Adipose tissue (tissue), 3 donors: ENCODE measurements at regions not wholly inside any gene's neighbourhood (a gene's known extent, or its start where the extent isn't known, plus 50 kb on each side); places are given as distances from the start of the nearest gene placed in this dataset.
"Not testable (repeated sequence)": the region's sequence is repeated elsewhere in the genome, so short reads cannot be mapped to it uniquely, and the experiment has no call there.

Source experiments
- H3K27ac ChIP-seq: one replicate; pipeline ENCODE4 v1.5.1; 2013; ENCODE audit warnings: low read depth, low read length
- WGBS, 3 donors: extraction: QIAGEN DNeasy Blood & Tissue Kit; methylation state at CpG; one replicate each; pipeline ENCODE4 v1.1.7; 2013; 5-methylcytosine and 5-hydroxymethylcytosine counted together
- donor health status: healthy with polysubstance abuse.
- donor health status: Bipolar disorder and iron deficiency.
- donor health status: healthy.

DNA sequence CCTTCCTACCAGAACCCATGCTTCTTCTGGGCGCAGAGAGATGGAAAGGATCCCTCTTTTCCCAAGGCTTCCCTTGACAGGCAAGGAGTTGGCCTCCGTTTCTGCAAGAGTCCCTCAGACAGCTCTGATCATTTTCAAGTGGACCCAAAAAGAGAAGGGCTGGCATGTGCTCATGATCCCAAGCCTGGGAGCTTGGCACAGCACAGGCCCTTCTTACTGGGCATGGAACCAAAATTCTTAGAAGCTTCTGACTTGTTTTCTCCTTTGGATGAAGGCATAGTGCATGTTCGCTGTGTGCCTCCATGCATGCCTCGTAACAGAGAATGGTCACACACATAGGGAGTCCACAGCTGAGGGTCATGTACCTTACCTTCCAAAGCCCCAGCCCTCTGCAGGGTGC lies 449.6 kb downstream of the MIAT start:
- H3K27ac ChIP-seq, result no peak overlapping the region
- WGBS, 3 donors, result 84 to 96% (median 90%) methylated on average over 4 of the region's 4 CpGs

DNA sequence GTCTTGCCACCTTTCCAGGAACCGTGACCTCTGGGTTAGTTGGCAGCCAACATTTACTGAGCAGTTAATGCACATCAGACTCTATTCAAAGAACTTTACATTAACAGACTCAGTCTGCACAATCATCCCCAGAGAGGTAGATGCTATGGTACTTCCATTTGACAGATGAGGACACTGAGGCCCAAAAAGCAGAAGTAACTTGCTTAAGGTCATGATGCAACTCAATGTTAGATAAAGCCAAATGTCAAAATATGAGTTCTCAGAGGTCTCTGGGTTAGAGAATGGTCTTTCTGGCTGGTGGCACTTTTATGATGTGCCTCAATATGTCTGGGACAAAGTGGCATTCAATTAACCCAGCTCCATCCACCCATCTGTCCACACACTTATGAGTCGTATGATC lies 450.0 kb downstream of the MIAT start:
- 46 to 93% (median 88%) methylated on average over 2 of the region's 2 CpGs for WGBS, 3 donors
- H3K27ac ChIP-seq, result no peak overlapping the region

DNA sequence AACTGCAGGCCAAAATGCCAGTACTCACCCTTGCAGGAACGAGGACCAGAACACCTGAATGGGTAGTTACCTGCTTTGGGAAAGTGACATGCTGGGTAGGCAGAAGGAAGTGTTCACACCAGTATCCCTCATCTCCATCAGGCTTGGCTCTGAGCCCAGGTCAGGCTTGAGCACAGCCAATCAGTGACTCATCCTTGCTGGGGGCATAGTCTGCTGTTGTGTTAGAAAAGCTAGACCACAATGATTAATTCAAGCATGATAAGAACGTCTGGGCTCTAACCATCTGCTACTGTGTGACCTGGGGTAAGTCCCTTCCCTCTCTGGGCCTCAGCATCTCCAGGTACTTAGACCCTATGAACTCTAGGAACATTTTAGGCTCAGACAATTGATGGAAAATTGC lies 450.4 kb downstream of the MIAT start:
- no peak overlapping the region for H3K27ac ChIP-seq
- 38 to 56% (median 43%) methylated on average over 2 of the region's 2 CpGs for WGBS, 3 donors

GRCh38 chr22:27108425-27109114 lies 451.2 kb downstream of the MIAT start:
- WGBS, 3 donors, result 40 to 47% (median 42%) methylated on average over 20 of the region's 20 CpGs
- H3K27ac ChIP-seq, result no peak overlapping the region

DNA sequence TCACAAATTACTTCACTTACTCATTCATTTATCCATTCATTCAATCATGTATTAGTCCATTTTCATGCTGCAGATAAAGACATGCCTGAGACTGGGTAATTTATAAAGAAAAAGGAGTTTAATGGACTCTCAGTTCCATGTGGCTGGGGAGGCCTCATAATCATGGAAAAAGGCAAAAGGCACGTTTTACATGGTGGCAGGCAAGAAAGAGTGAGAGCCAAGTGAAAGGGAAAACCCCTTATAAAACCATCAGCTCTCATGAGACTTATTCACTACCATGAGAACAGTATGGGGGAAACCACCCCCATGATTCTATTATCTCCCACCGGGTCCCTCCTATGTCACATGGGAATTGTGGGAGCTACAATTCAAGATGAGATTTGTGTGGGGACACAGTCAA lies 452.0 kb downstream of the MIAT start:
- WGBS, 3 donors, result 74 to 76% (median 75%) methylated on average over 2 of the region's 2 CpGs
- not testable (repeated sequence) for H3K27ac ChIP-seq

GRCh38 chr22:27110665-27111451 lies 453.5 kb downstream of the MIAT start:
- 47 to 48% (median 48%) methylated on average over 12 of the region's 12 CpGs for WGBS, 3 donors

DNA sequence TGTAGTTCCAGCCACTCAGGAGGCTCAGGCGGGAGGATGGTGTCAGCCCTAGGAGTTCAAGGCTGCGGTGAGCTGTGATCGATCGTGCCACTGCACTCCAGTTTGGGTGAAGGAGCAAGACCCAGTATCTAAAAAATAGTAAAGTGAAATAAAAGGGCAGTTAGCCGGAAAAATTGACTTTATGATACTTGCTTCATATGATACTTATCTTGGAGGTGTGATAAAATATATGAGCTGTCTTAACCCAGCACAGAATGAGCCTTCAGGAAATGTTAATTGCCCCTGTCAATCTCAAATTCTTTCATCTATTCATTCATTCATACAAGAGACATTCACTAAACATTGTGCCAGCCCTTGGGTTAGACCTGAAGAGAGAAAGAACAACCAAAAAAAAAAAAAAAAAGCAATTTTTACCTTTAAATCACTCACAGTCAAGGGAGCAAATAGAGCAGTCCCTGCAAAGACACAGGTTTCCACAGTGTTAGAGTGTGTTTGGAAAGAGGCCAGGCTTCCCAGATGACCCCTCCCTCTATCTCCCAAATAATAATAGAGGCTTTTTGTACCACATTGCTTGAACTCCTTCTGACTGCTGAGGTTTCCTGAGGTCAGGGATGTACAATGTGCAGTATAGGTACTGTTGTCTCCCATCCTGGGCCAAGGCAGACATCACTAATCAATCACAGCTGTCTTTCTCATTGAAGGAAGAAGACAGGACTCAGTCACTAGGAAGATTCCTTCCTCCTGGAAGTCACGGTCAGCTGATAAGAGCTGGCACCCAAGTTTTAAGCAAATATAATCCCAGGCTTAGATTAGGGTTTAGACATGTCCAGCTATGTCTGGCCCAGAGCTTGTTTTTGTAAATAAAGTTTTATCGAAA lies 454.6 kb downstream of the MIAT start:
- H3K27ac ChIP-seq, result no peak overlapping the region
- 68 to 81% (median 69%) methylated on average over 7 of the region's 7 CpGs for WGBS, 3 donors

More at GRCh38 chr22:27110665-27111451, 453.5 kb downstream of the MIAT start:
- no peak overlapping the region for H3K27ac ChIP-seq

GRCh38 chr22:27113211-27113635 lies 455.8 kb downstream of the MIAT start:
- H3K27ac ChIP-seq, result no peak overlapping the region
- WGBS, 3 donors, result 29 to 56% (median 31%) methylated on average over 4 of the region's 4 CpGs

GRCh38 chr22:27113641-27114040 lies 456.3 kb downstream of the MIAT start:
- H3K27ac ChIP-seq, result no peak overlapping the region

DNA sequence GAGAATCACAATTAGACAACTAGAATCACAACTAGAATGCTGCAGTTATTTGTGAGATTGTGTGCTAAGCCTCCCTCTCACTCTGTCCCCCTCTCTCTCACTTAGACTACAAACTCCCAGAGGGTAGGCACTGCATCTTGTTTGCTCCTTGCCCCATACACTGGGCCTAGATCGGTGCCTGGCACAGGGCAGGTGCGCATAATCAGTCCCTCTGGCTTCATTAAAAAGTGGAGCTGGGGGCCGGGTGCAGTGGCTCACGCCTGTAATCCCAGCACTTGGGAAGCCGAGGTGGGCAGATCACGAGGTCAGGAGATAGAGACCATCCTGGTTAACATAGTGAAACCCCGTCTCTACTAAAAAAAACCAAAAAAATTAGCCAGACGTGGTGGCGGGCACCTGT lies 456.8 kb downstream of the MIAT start:
- 96 to 98% (median 97%) methylated on average over 7 to 9 of the region's 9 CpGs for WGBS, 3 donors
- no peak overlapping the region for H3K27ac ChIP-seq

GRCh38 chr22:27115410-27115809 lies 458.0 kb downstream of the MIAT start:
- 88 to 100% (median 99%) methylated on average over 2 of the region's 2 CpGs for WGBS, 3 donors
- no peak overlapping the region for H3K27ac ChIP-seq

GRCh38 chr22:27115816-27116256 lies 458.4 kb downstream of the MIAT start:
- 12 to 50% (median 45%) methylated on average over 5 of the region's 5 CpGs for WGBS, 3 donors
- H3K27ac ChIP-seq, result no peak overlapping the region

GRCh38 chr22:27116312-27117086 lies 459.1 kb downstream of the MIAT start:
- WGBS, 3 donors, result 47 to 73% (median 60%) methylated on average over 2 of the region's 2 CpGs
- no peak overlapping the region for H3K27ac ChIP-seq

GRCh38 chr22:27120036-27120435 lies 462.6 kb downstream of the MIAT start:
- no peak overlapping the region for H3K27ac ChIP-seq

- H3K27ac ChIP-seq, result no peak overlapping the region
Observed at GRCh38 chr22:27122574-27122973, 465.2 kb downstream of the MIAT start.

DNA sequence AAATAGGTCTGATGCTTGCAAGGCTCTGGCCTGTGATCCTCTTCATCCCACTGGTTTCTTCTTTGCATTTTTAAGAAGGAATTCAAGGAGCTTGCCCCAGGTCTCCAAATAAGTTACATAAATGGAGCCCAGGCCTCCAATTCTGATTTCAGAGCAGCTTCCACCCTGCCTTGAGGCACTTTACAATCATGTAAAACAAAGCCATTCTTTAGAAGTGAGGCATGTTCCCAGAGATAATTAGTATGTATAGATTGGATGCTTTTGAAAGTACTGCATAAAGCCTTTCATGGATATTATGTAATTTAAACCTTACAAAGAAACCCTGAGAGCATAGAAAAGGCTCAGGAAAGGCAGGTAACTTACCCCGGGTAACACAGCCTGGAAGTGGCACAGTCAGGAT lies 466.5 kb downstream of the MIAT start:
- whole genome bisulfite sequencing, 3 donors, result 88 to 92% (median 89%) methylated on average over 1 of the region's 1 CpG
- H3K27ac ChIP-seq, result no peak overlapping the region

More at GRCh38 chr22:27122574-27122973, 465.2 kb downstream of the MIAT start:
- 78 to 90% (median 86%) methylated on average over 11 of the region's 11 CpGs for WGBS, 3 donors

GRCh38 chr22:27124351-27124966 lies 467.1 kb downstream of the MIAT start:
- WGBS, 3 donors, result 28 to 60% (median 34%) methylated on average over 16 of the region's 16 CpGs
- H3K27ac ChIP-seq, result no peak overlapping the region

GRCh38 chr22:27125539-27125938 lies 468.2 kb downstream of the MIAT start:
- 80 to 99% (median 90%) methylated on average over 3 of the region's 3 CpGs for WGBS, 3 donors
- no peak overlapping the region for H3K27ac ChIP-seq
